Large intestine (tissue), 3 donors: ENCODE measurements at regions not wholly inside any gene's neighbourhood (a gene's known extent, or its start where the extent isn't known, plus 50 kb on each side); places are given as distances from the start of the nearest gene placed in this dataset.
"Not testable (repeated sequence)": the region's sequence is repeated elsewhere in the genome, so short reads cannot be mapped to it uniquely, and the experiment has no call there.

Source experiments
- DNase-seq, 2 donors: peaks; one replicate each; pipeline versions ENCODE4 v3.0.0 to v3.0.0-alpha.2; 2013
- H3K27ac ChIP-seq: one replicate; pipeline ENCODE4 v1.5.1; 2013; ENCODE audit warnings: low read length
- H3K27me3 ChIP-seq: 2 replicates; pipeline ENCODE4 v1.6.1; 2013; ENCODE audit warnings: low read length; ENCODE audit not compliant: control insufficient read depth, insufficient read depth
- H3K36me3 ChIP-seq: 2 replicates; pipeline ENCODE4 v1.6.1; 2013; ENCODE audit warnings: low read length; ENCODE audit not compliant: control insufficient read depth, insufficient read depth
- H3K4me1 ChIP-seq: one replicate; pipeline ENCODE4 v1.6.1; 2013; ENCODE audit warnings: low read length; ENCODE audit not compliant: control insufficient read depth, insufficient read depth
- H3K4me3 ChIP-seq: one replicate; pipeline ENCODE4 v1.5.1; 2013; ENCODE audit warnings: low read length
- H3K9me3 ChIP-seq: one replicate; pipeline ENCODE4 v1.6.1; 2013; ENCODE audit warnings: mild to moderate bottlenecking, low read depth, low read length, moderate library complexity; ENCODE audit not compliant: control insufficient read depth
- WGBS: methylation state at CpG from one replicate; pipeline ENCODE4 v1.1.5; 2013; ENCODE audit warnings: low lambda C conversion rate; ENCODE audit not compliant: insufficient coverage; 5-methylcytosine and 5-hydroxymethylcytosine counted together

DNA sequence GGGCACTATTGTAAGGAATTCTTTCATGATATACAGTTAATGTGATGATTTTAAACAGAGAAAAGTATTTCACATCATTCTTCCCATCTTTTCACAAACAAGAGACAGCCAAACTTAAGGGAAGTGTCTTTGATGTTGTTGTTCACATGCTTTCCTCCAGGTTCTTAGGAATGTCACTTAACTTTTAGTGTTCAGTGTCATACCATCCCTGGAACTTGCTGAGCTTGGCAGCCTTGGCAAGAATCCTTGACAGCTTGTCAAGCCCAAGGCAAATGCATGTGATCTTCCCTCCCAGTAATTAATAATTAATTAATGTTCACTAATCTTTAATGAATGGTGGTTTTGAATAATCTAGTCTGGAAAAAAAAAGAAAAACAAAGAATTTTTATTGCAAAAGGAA lies 727.9 kb upstream of the PRR20A start:
- no peaks in the 10 kb centered on the region for H3K36me3 ChIP-seq
- H3K27me3 ChIP-seq = no peaks in the 10 kb centered on the region
- no peak for DNase-seq
- no peak overlapping the region for H3K4me3 ChIP-seq
- no peaks in the 10 kb centered on the region for H3K4me1 ChIP-seq
- no peak overlapping the region for H3K27ac ChIP-seq
- H3K9me3 ChIP-seq = no peaks in the 10 kb centered on the region

DNA sequence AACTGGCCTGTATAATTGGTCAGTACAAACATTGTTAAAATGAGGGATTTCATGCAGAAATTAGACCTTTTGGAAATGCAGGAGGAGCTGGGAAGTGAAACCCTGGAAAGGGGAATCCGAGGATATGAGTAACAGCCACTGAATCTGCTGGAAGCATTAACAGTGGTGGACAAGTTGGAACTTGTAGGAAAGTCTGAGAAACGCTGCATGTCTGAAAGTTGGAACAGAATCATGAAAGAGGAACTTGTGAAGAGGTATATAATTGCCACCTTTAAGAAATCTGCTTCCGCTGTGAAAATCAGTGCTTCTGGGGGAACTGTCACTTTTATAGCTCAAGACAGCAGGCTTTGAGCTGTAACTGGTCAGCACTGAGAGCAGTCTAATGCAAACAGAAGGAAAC lies 716.5 kb upstream of the PRR20A start:
- DNase-seq = no peak
- H3K4me3 ChIP-seq = no peak overlapping the region
- H3K27ac ChIP-seq = no peak overlapping the region
- H3K36me3 ChIP-seq = no peaks in the 10 kb centered on the region
- H3K27me3 ChIP-seq = no peaks in the 10 kb centered on the region
- H3K9me3 ChIP-seq = no peaks in the 10 kb centered on the region
- 100% methylated on average over 1 of the region's 3 CpGs for WGBS
- no peaks in the 10 kb centered on the region for H3K4me1 ChIP-seq

DNA sequence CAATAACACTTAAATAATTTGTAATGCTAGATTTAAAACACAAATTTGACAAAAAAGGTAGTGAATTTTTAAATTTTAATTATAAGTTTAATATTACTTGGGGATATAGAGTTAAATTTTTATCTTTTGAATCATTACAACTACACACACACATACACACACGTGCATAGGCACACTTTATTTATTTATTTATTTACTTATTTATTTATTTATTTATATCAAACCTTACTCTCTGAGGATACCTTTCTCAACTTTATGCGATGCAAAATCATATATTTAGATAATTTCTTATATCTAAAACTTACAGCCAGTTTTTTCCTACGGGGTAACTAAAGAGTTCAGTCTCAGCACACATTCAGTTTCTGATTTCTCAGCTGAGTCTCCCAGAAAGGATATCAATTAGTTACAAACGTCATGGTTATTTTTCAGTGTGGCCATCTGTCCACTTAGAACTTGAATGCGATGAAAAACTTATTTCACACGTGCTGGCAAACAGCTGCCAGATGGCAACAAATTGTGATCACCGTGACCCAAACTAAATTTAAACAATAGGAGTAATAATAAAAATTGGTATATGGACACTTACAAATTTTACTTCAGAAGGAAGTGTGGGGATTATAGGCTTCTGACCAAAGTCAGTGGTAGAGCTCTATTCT lies 683.1 kb upstream of the PRR20A start:
- WGBS = 77% methylated on average over 4 of the region's 7 CpGs
- Histone ChIP-seq H3K4me3 (no peak overlapping the region), H3K27ac (no peak overlapping the region), H3K9me3 (no peaks in the 10 kb centered on the region), H3K36me3 (no peaks in the 10 kb centered on the region), H3K4me1 (no peaks in the 10 kb centered on the region), H3K27me3 (no peaks in the 10 kb centered on the region)
- no peak for DNase-seq

DNA sequence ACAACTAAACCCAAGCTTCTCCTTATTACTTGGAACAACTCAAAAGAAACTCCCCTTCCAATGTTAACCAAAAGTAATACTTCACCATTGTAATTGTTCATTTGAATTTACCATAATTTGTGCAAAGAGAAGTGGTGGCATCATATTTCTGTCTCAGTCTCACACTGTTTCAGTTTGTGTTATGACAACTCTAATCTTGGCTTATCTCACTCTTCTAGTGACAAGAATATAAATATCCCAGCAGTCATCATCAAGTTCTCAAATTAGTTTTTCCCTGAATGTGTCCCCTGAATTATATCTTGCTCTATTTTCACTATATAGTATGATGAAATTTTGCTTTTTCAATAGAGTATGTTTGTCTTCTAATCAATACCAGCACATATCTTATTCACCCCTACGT lies 681.4 kb upstream of the PRR20A start:
- DNase-seq = no peak
- H3K4me1 ChIP-seq = no peaks in the 10 kb centered on the region
- H3K36me3 ChIP-seq = no peaks in the 10 kb centered on the region
- no peaks in the 10 kb centered on the region for H3K27me3 ChIP-seq
- H3K27ac ChIP-seq = no peak overlapping the region
- H3K9me3 ChIP-seq = peaks cover 3% of the 10 kb centered on the region
- H3K4me3 ChIP-seq = no peak overlapping the region
- WGBS = 100% methylated on average over 1 of the region's 1 CpG

DNA sequence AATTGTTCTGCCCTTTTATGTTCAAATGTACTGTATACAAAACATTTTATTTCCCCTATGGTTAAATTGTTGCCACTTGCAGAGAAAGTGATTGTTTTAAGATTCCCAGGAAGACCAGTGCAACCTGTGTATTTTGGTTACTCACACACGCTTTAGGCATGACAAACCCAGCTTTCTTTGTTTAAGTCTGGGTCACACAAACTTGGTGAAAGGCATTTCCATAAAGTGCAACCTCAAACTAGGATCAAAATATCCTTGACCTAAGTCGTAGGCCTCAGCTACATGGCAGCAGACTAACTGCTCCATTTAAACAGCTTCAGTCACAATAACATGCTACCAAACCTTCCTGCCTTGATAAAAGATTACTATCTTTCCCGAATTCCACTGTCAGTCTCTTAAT lies 639.0 kb upstream of the PRR20A start:
- Histone ChIP-seq H3K27ac (no peak overlapping the region), H3K27me3 (no peaks in the 10 kb centered on the region), H3K4me1 (no peaks in the 10 kb centered on the region), H3K9me3 (no peaks in the 10 kb centered on the region), H3K36me3 (no peaks in the 10 kb centered on the region), H3K4me3 (no peak overlapping the region)
- 0% methylated on average over 1 of the region's 3 CpGs for WGBS
- DNase-seq = no peak

DNA sequence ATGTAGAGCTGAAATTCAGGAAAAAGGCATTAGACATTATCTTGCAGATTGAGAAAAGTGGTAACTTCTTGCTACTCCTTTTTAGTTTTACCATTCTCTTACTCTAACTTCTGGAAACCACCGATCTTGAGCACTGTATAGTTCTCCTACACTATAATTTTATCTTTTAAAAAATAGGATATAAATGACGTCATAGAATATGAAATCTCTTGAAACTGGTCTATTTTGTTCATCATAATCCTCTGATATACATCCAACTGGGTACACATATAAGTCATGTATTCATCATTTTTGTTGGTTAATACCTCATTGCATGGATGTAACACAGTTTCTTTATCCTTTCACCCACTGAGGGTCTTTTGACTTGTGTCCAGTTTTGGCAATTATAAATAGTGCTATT lies 629.9 kb upstream of the PRR20A start:
- no peaks in the 10 kb centered on the region for H3K36me3 ChIP-seq
- H3K9me3 ChIP-seq = no peaks in the 10 kb centered on the region
- H3K4me1 ChIP-seq = no peaks in the 10 kb centered on the region
- H3K27me3 ChIP-seq = no peaks in the 10 kb centered on the region
- no CpG with 5 or more reads among the region's 2 CpGs for WGBS
- DNase-seq = no peak
- no peak overlapping the region for H3K4me3 ChIP-seq
- H3K27ac ChIP-seq = no peak overlapping the region

DNA sequence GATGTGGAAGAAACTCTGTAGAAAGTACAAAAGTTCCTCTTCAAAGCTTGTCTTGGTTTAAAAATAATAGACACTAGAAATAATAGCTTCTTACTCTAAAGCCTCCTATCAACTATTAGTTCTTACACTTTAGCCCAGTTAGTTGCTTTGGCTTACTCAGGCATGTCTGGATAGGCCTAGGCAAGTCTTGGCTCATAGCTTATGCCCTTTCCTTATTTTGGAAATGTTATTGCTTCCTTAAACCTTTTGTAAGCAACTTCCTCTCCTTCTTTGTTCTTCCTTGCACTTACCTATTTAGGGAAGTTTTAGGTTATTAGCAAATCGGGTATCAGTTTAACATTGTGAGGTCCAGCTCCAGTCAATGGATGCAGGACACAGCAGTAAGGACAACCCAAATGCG lies 628.4 kb upstream of the PRR20A start:
- DNase-seq, H3K36me3 ChIP-seq, H3K27ac ChIP-seq, H3K4me3 ChIP-seq, H3K27me3 ChIP-seq, H3K4me1 ChIP-seq, H3K9me3 ChIP-seq: not testable (repeated sequence)
- 60% methylated on average over 1 of the region's 2 CpGs for WGBS

DNA sequence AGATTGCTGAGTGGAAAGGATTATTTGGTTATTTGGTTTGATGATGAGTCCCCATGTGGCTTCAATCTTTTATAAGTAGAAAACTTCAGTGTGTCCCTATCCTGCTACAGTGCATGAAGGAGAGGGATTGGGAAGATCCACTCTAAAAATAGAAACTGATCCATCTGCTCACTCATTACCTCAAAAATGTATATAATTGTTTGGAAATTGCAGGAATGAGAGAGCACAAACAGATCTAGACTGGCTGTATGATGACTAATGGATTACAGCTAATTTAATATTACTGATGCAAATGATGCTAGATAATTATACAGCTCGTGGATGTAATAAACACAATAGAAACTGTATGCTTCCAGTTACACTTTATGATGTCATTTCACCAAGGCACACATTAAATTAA lies 625.3 kb upstream of the PRR20A start:
- Histone ChIP-seq H3K27ac (no peak overlapping the region), H3K4me3 (no peak overlapping the region), H3K4me1 (no peaks in the 10 kb centered on the region), H3K36me3 (no peaks in the 10 kb centered on the region), H3K9me3 (no peaks in the 10 kb centered on the region), H3K27me3 (no peaks in the 10 kb centered on the region)
- DNase-seq = no peak
- WGBS = no CpG with 5 or more reads among the region's 1 CpG

DNA sequence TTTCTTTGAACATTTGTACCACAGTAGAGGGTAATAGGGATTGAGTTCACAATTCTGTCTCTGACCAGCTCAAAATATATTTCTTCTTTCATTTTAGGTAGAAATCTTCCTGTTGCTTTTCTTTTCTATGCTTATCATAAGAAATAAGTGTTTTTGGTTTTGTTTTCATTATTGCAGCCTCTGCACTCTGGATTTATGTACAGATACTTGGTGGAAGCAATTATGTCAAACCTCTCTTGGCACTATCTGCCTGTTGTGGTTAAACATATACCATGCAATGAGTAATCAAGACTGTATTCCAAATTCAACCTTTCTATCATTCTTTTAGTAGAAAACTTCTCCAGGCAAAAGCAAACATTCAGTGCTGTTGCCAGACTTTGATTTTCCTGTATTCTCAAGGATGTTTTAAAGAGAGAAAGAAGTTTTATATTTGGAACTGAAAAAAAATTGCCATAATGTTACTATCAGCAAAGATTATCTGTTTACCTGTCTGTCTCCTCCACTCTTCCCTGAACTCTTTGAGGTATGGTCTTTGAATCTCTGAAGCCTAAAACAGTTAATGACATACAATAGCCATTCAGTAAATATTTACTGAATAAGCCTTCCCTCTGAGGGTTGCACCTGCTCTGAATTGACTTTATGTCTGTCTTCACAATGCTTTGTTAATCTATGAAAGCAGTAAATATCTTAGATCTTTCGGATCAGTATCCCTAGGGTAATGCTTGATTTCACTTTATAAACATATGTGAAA lies 612.5 kb upstream of the PRR20A start:
- Histone ChIP-seq H3K36me3 (no peaks in the 10 kb centered on the region), H3K4me3 (no peak overlapping the region), H3K27ac (no peak overlapping the region), H3K4me1 (no peaks in the 10 kb centered on the region), H3K9me3 (no peaks in the 10 kb centered on the region), H3K27me3 (no peaks in the 10 kb centered on the region)
- 20% methylated on average over 1 of the region's 1 CpG for WGBS
- DNase-seq = no peak

DNA sequence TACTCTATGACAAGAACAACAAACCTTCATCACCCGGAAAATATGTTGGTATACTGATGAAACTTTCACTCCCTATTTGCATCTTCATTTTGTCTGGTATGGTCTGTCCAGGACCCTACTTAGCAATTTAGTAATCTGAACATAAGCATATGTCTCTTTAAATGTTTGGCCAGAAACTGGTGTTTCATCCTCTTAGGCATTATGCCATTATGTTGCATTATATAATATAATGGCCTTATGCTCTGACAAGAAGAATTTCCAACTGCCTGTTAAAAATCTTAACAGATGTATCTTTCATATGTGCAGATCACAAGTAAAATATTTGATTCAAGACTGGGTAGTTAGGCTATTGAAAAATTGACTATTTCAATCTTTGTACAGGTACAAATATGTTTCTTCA lies 610.6 kb upstream of the PRR20A start:
- Histone ChIP-seq H3K27me3 (no peaks in the 10 kb centered on the region), H3K4me3 (no peak overlapping the region), H3K9me3 (no peaks in the 10 kb centered on the region), H3K36me3 (no peaks in the 10 kb centered on the region), H3K27ac (no peak overlapping the region), H3K4me1 (no peaks in the 10 kb centered on the region)
- WGBS = 100% methylated on average over 1 of the region's 1 CpG
- no peak for DNase-seq

DNA sequence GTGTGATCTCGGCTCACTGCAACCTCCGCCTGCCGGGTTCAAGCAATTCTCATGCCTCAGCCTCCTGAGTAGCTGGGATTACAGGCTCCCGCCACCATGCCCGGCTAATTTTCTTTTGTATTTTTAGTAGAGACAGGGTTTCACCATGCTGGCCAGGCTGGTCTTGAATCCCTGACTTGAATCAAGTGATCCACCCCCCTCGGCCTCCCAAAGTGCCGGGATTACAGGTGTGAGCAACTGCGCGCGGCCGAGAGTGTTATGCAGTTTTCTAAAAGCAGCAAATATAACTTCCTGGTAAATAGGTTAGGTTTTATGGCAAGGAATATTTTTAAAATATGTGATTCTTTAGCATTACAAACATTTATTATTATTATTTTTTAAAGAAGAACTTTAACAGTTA lies 592.8 kb upstream of the PRR20A start:
- not testable (repeated sequence) for H3K27me3 ChIP-seq, DNase-seq
- no CpG with 5 or more reads among the region's 11 CpGs for WGBS

More for the DNA sequence above, 592.8 kb upstream of the PRR20A start:
- not testable (repeated sequence) for H3K4me3 ChIP-seq, H3K36me3 ChIP-seq, H3K27ac ChIP-seq, H3K4me1 ChIP-seq, H3K9me3 ChIP-seq
